Immature natural killer cell (primary cell): ENCODE measurements at regions not wholly inside any gene's neighbourhood (a gene's known extent, or its start where the extent isn't known, plus 50 kb on each side); places are given as distances from the start of the nearest gene placed in this dataset.
A peak's percentile ranks its signal among the peaks of the same experiment; 100 is the strongest.
"Not testable (repeated sequence)": the region's sequence is repeated elsewhere in the genome, so short reads cannot be mapped to it uniquely, and the experiment has no call there.

Experiments used
- DNase-seq, 3 donors: peaks; one replicate each; pipeline ENCODE4 v3.0.0; 2022; ENCODE audit warnings: mixed read lengths in 1 of 3
- H3K27ac Mint-ChIP-seq, 6 donors: one replicate each; pipeline ENCODE4 v1.8.0; 2020; ENCODE audit warnings: mixed read lengths in 6 of 6, mild to moderate bottlenecking in 5 of 6, inconsistent platforms in 4 of 6, moderate library complexity in 3 of 6
- H3K27me3 Mint-ChIP-seq, 3 donors: one replicate each; pipeline ENCODE4 v1.8.0; 2020 to 2021; ENCODE audit warnings: low read depth in 3 of 3, mild to moderate bottlenecking in 3 of 3, mixed read lengths in 3 of 3, moderate library complexity in 3 of 3, inconsistent platforms in 1 of 3
- H3K36me3 Mint-ChIP-seq, 3 donors: one replicate each; pipeline ENCODE4 v1.8.0; 2020; ENCODE audit warnings: mixed read lengths in 3 of 3, inconsistent platforms in 2 of 3, mild to moderate bottlenecking in 2 of 3
- H3K4me1 Mint-ChIP-seq, 2 donors: one replicate each; pipeline ENCODE4 v1.8.0; 2020; ENCODE audit warnings: inconsistent platforms in 2 of 2, mild to moderate bottlenecking in 2 of 2, mixed read lengths in 2 of 2, moderate library complexity in 1 of 2
- H3K4me3 Mint-ChIP-seq, 5 donors: one replicate each; pipeline ENCODE4 v1.8.0; 2020; ENCODE audit warnings: mild to moderate bottlenecking in 5 of 5, mixed read lengths in 5 of 5, inconsistent platforms in 3 of 5, moderate library complexity in 3 of 5
- H3K9me3 Mint-ChIP-seq, 6 donors: one replicate each; pipeline ENCODE4 v1.8.0; 2020; ENCODE audit warnings: mild to moderate bottlenecking in 6 of 6, mixed read lengths in 6 of 6, inconsistent platforms in 4 of 6, moderate library complexity in 3 of 6

GRCh38 chr20:19045371-19045770, 167.1 kb upstream of the SLC24A3 start:
- H3K4me3 Mint-ChIP-seq, result no peak overlapping the region
- H3K27me3 Mint-ChIP-seq, result peaks cover 0 to 2% (median 2%) of the 10 kb centered on the region in 3 donors
- H3K4me1 Mint-ChIP-seq, result peaks cover 24 to 28% of the 10 kb centered on the region in 2 donors
- no peaks in the 10 kb centered on the region for H3K9me3 Mint-ChIP-seq
- DNase-seq, result no peak
- H3K27ac Mint-ChIP-seq, result no peak overlapping the region
- no peaks in the 10 kb centered on the region for H3K36me3 Mint-ChIP-seq

- no peak for DNase-seq
- H3K4me3 Mint-ChIP-seq, result no peak overlapping the region
- H3K9me3 Mint-ChIP-seq, result no peaks in the 10 kb centered on the region
- no peaks in the 10 kb centered on the region for H3K36me3 Mint-ChIP-seq
- peak overlapping the region in 1 of 6 donors; percentile 61 for H3K27ac Mint-ChIP-seq
- H3K4me1 Mint-ChIP-seq, result peaks cover 26 to 31% of the 10 kb centered on the region in 2 donors
- peaks cover 0 to 3% (median 2%) of the 10 kb centered on the region in 3 donors for H3K27me3 Mint-ChIP-seq
Observed at GRCh38 chr20:19047040-19047950, 165.1 kb upstream of the SLC24A3 start.

- no peak overlapping the region for H3K27ac Mint-ChIP-seq
- peaks cover 26 to 31% of the 10 kb centered on the region in 2 donors for H3K4me1 Mint-ChIP-seq
- no peaks in the 10 kb centered on the region for H3K9me3 Mint-ChIP-seq
- no peak overlapping the region for H3K4me3 Mint-ChIP-seq
- peaks cover 0 to 3% (median 2%) of the 10 kb centered on the region in 3 donors for H3K27me3 Mint-ChIP-seq
- H3K36me3 Mint-ChIP-seq, result no peaks in the 10 kb centered on the region
- DNase-seq, result no peak
Observed at GRCh38 chr20:19047951-19048296, 164.5 kb upstream of the SLC24A3 start.

GRCh38 chr20:19048995-19049501, 163.4 kb upstream of the SLC24A3 start:
- H3K27ac Mint-ChIP-seq, result peak overlapping the region in 5 of 6 donors; percentile 6 to 73 (median 59)
- no peak for DNase-seq
- H3K4me3 Mint-ChIP-seq, result peak overlapping the region in 4 of 5 donors; percentile 7 to 60 (median 38)
- no peaks in the 10 kb centered on the region for H3K9me3 Mint-ChIP-seq
- H3K27me3 Mint-ChIP-seq, result peaks cover 0 to 3% (median 2%) of the 10 kb centered on the region in 3 donors
- H3K4me1 Mint-ChIP-seq, result peaks cover 26 to 31% of the 10 kb centered on the region in 2 donors
- H3K36me3 Mint-ChIP-seq, result no peaks in the 10 kb centered on the region

- H3K27ac Mint-ChIP-seq, result peak overlapping the region in 2 of 6 donors; percentile 44 to 73
- H3K36me3 Mint-ChIP-seq, result no peaks in the 10 kb centered on the region
Observed at GRCh38 chr20:19049514-19049913, 162.9 kb upstream of the SLC24A3 start.

GRCh38 chr20:19056909-19057308, 155.5 kb upstream of the SLC24A3 start:
- H3K4me1 Mint-ChIP-seq, result no peaks in the 10 kb centered on the region
- DNase-seq, result no peak
- H3K9me3 Mint-ChIP-seq, result peaks cover 12 to 30% (median 17%) of the 10 kb centered on the region in 6 donors
- H3K27ac Mint-ChIP-seq, result no peak overlapping the region
- H3K27me3 Mint-ChIP-seq, result peaks cover 0 to 6% (median 0%) of the 10 kb centered on the region in 3 donors
- H3K4me3 Mint-ChIP-seq, result no peak overlapping the region
- H3K36me3 Mint-ChIP-seq, result peaks cover 0 to 7% (median 0%) of the 10 kb centered on the region in 3 donors

More at GRCh38 chr20:19049514-19049913, 162.9 kb upstream of the SLC24A3 start:
- peaks cover 0 to 2% (median 1%) of the 10 kb centered on the region in 3 donors for H3K27me3 Mint-ChIP-seq
- peak overlapping the region in 2 of 5 donors; percentile 39 to 60 for H3K4me3 Mint-ChIP-seq
- DNase-seq, result no peak
- no peaks in the 10 kb centered on the region for H3K9me3 Mint-ChIP-seq
- peaks cover 26 to 31% of the 10 kb centered on the region in 2 donors for H3K4me1 Mint-ChIP-seq

- H3K9me3 Mint-ChIP-seq, result peaks cover 20 to 44% (median 30%) of the 10 kb centered on the region in 6 donors
- DNase-seq, H3K27ac Mint-ChIP-seq: not testable (repeated sequence)
Observed at GRCh38 chr20:19064788-19065187, 147.7 kb upstream of the SLC24A3 start.

GRCh38 chr20:19067986-19068385, 144.5 kb upstream of the SLC24A3 start:
- peaks cover 2 to 7% (median 2%) of the 10 kb centered on the region in 3 donors for H3K27me3 Mint-ChIP-seq

More at GRCh38 chr20:19064788-19065187, 147.7 kb upstream of the SLC24A3 start:
- H3K27me3 Mint-ChIP-seq, H3K36me3 Mint-ChIP-seq, H3K4me3 Mint-ChIP-seq, H3K4me1 Mint-ChIP-seq: not testable (repeated sequence)

GRCh38 chr20:19070026-19070425, 142.4 kb upstream of the SLC24A3 start:
- peaks cover 2 to 5% (median 4%) of the 10 kb centered on the region in 3 donors for H3K27me3 Mint-ChIP-seq
- DNase-seq, result no peak
- no peaks in the 10 kb centered on the region for H3K36me3 Mint-ChIP-seq
- peaks cover 0 to 10% (median 3%) of the 10 kb centered on the region in 6 donors for H3K9me3 Mint-ChIP-seq
- no peak overlapping the region for H3K4me3 Mint-ChIP-seq
- H3K4me1 Mint-ChIP-seq, result peaks cover 10 to 17% of the 10 kb centered on the region in 2 donors
- no peak overlapping the region for H3K27ac Mint-ChIP-seq

More at GRCh38 chr20:19067986-19068385, 144.5 kb upstream of the SLC24A3 start:
- peaks cover 10 to 22% (median 14%) of the 10 kb centered on the region in 6 donors for H3K9me3 Mint-ChIP-seq
- peaks cover 0 to 6% (median 5%) of the 10 kb centered on the region in 3 donors for H3K36me3 Mint-ChIP-seq
- peaks cover 0 to 1% of the 10 kb centered on the region in 2 donors for H3K4me1 Mint-ChIP-seq
- H3K4me3 Mint-ChIP-seq, result no peak overlapping the region
- no peak overlapping the region for H3K27ac Mint-ChIP-seq
- DNase-seq, result no peak

GRCh38 chr20:19070681-19071445, 141.6 kb upstream of the SLC24A3 start:
- DNase-seq, result no peak

GRCh38 chr20:19071446-19071725, 141.1 kb upstream of the SLC24A3 start:
- peaks cover 0 to 3% (median 0%) of the 10 kb centered on the region in 6 donors for H3K9me3 Mint-ChIP-seq
- H3K4me1 Mint-ChIP-seq, result peaks cover 24 to 30% of the 10 kb centered on the region in 2 donors
- DNase-seq, result no peak
- H3K4me3 Mint-ChIP-seq, result no peak overlapping the region
- peaks cover 2 to 6% (median 5%) of the 10 kb centered on the region in 3 donors for H3K27me3 Mint-ChIP-seq
- no peak overlapping the region for H3K27ac Mint-ChIP-seq
- no peaks in the 10 kb centered on the region for H3K36me3 Mint-ChIP-seq

More at GRCh38 chr20:19070681-19071445, 141.6 kb upstream of the SLC24A3 start:
- Mint-ChIP-seq H3K9me3 (peaks cover 0 to 5% (median under 1%) of the 10 kb centered on the region in 6 donors), H3K27ac (no peak overlapping the region), H3K36me3 (no peaks in the 10 kb centered on the region), H3K4me3 (no peak overlapping the region), H3K4me1 (peaks cover 19 to 25% of the 10 kb centered on the region in 2 donors), H3K27me3 (peaks cover 2 to 6% (median 5%) of the 10 kb centered on the region in 3 donors)

- Mint-ChIP-seq H3K9me3 (peaks cover 0 to 2% (median 0%) of the 10 kb centered on the region in 6 donors), H3K4me1 (peaks cover 25 to 30% of the 10 kb centered on the region in 2 donors), H3K27me3 (peaks cover 2 to 6% (median 4%) of the 10 kb centered on the region in 3 donors), H3K4me3 (no peak overlapping the region), H3K27ac (no peak overlapping the region), H3K36me3 (no peaks in the 10 kb centered on the region)
- DNase-seq, result no peak
Observed at GRCh38 chr20:19071902-19072498, 140.4 kb upstream of the SLC24A3 start.

GRCh38 chr20:19072988-19073387, 139.5 kb upstream of the SLC24A3 start:
- Mint-ChIP-seq H3K27me3 (peaks cover 2 to 6% (median 4%) of the 10 kb centered on the region in 3 donors), H3K27ac (no peak overlapping the region), H3K4me3 (no peak overlapping the region), H3K36me3 (no peaks in the 10 kb centered on the region), H3K9me3 (peaks cover 0 to 2% (median 0%) of the 10 kb centered on the region in 6 donors), H3K4me1 (peaks cover 25 to 30% of the 10 kb centered on the region in 2 donors)
- DNase-seq, result no peak
